ENCODE measurements at regions not wholly inside any gene's neighbourhood (a gene's known extent, or its start where the extent isn't known, plus 50 kb on each side); places are given as distances from the start of the nearest gene placed in this dataset.

- intact Hi-C loops (cut with micrococcal nuclease; ENCODE audit: unreplicated experiment) = no loop called here
- CTCF ChIA-PET = no interaction called here
- no peak for DNase-seq (ENCODE audit: low read depth, low spot score)
Measured at GRCh38 chr11:45593992-45594391, 71.4 kb downstream of the CHST1 start.

GRCh38 chr11:45592636-45593035 lies 72.8 kb downstream of the CHST1 start:
- no peak for ATAC-seq
- in situ Hi-C loops (cut with HindIII; ENCODE audit: low pct_unique_long_range_greater_than_20kb, low sequenced_read_pairs) (no loop called here), intact Hi-C loops (cut with micrococcal nuclease; ENCODE audit: unreplicated experiment) (no loop called here)
- Histone ChIP-seq H3K27me3 (ENCODE audit: control insufficient read depth, insufficient read depth, low read length) (peaks cover 19% of the 10 kb centered on the region; the same call in 1 of the 2 replicates), H3K4me1 (ENCODE audit: control insufficient read depth, insufficient read depth, low read length) (no peaks in the 10 kb centered on the region), H3K4me3 (ENCODE audit: low read depth in 2 of 2, low read length in 2 of 2) (no peak overlapping the region), H3K36me3 (ENCODE audit: control insufficient read depth, insufficient read depth, low read length) (no peaks in the 10 kb centered on the region), H3K27ac (ENCODE audit: low read length) (no peak overlapping the region), H3K9me3 (ENCODE audit: control insufficient read depth, insufficient read depth, low read depth, low read length) (no peaks in the 10 kb centered on the region)
- no peak for TF ChIP-seq CTCF (IDR thresholded peaks at IDR 0.05)
- no peak for TF ChIP-seq SIN3A (IDR thresholded peaks at IDR 0.05; ENCODE audit: borderline replicate concordance, insufficient read depth, low read depth, low read length)
- TF ChIP-seq TCF7L2 (IDR thresholded peaks at IDR 0.05; ENCODE audit: low read depth, low read length) = no peak
- TF ChIP-seq POLR2AphosphoS5 (IDR thresholded peaks at IDR 0.05; ENCODE audit: low read depth, low read length) = no peak
- no peak for TF ChIP-seq REST (IDR thresholded peaks at IDR 0.05; ENCODE audit: insufficient read depth in 1 of 2, low read depth in 2 of 2, low read length in 1 of 2)
- no TSS peak for BruUV-seq (replicated peaks)
- ChIA-PET POLR2A (no interaction called here), CTCF (no interaction called here)
- no peak for DNase-seq (ENCODE audit: low read depth, low spot score)

More at GRCh38 chr11:45593992-45594391, 71.4 kb downstream of the CHST1 start:
- in situ Hi-C loops (cut with HindIII; ENCODE audit: low pct_unique_long_range_greater_than_20kb, low sequenced_read_pairs) = no loop called here
- Histone ChIP-seq H3K9me3 (ENCODE audit: control insufficient read depth, insufficient read depth, low read depth, low read length) (no peaks in the 10 kb centered on the region), H3K36me3 (ENCODE audit: control insufficient read depth, insufficient read depth, low read length) (no peaks in the 10 kb centered on the region), H3K27ac (ENCODE audit: low read length) (no peak overlapping the region), H3K27me3 (ENCODE audit: control insufficient read depth, insufficient read depth, low read length) (peaks cover 17% of the 10 kb centered on the region; the same call in 1 of the 2 replicates), H3K4me1 (ENCODE audit: control insufficient read depth, insufficient read depth, low read length) (no peaks in the 10 kb centered on the region), H3K4me3 (ENCODE audit: low read depth in 2 of 2, low read length in 2 of 2) (no peak overlapping the region)
- POLR2A ChIA-PET = no interaction called here
- no peak for ATAC-seq
- BruUV-seq (replicated peaks) = no TSS peak
- TF ChIP-seq CTCF (IDR thresholded peaks at IDR 0.05) = no peak
- no peak for TF ChIP-seq POLR2AphosphoS5 (IDR thresholded peaks at IDR 0.05; ENCODE audit: low read depth, low read length)
- TF ChIP-seq TCF7L2 (IDR thresholded peaks at IDR 0.05; ENCODE audit: low read depth, low read length) = no peak

All from Panc1 (cell line).